D721Med (cell line): ENCODE measurements at regions not wholly inside any gene's neighbourhood (a gene's known extent, or its start where the extent isn't known, plus 50 kb on each side); places are given as distances from the start of the nearest gene placed in this dataset.
"Not testable (repeated sequence)": the region's sequence is repeated elsewhere in the genome, so short reads cannot be mapped to it uniquely, and the experiment has no call there.

Experiments used
- DNase-seq: peaks from one replicate; pipeline ENCODE4 v3.0.0; 2011; ENCODE audit warnings: low spot score; ENCODE audit not compliant: insufficient read length
- FAIRE-seq: peaks from 2 replicates; lab custom pipeline; 2011; peaks lifted over from hg19 to GRCh38; lab: Jason Lieb, UNC
- TF ChIP-seq, protein P1 (sequence below): IDR thresholded peaks from 2 replicates; pipeline ENCODE4 v1.5.1; 2012; ENCODE audit warnings: mild to moderate bottlenecking, control low read depth; ENCODE audit not compliant: insufficient read depth; ENCODE audit errors: missing control alignments

DNA sequence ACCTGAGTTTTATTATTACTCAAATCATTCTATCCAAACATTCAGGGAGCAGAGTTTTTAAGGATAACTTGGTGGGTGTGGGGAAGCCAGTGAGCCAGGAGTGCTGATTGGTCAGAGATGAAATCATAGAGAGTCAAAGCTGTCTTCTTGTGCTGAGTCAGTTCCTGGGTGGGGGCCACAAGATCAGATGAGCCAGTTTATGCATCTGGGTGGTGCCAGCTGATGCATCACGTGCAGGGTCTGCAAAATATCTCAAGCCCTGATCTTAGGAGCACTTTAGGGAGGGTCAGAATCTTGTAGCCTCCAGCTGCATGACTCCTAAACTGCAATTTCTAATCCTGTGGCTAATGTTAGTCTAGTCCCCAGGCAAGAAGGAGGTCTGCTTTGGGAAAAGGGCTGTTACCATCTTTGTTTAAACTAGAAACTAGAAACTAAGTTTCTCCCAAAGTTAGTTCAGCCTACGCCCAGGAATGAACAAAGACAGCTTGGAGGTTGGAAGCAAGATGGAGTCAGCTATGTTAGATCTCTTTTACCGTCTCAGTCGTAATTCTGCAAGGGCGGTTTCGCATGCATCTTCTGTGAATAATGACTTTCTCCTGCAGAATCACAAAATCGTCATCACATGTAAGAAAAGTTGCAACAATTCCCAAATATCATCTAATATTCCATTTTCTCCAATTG lies 97.5 kb downstream of the ZNF664 start:
- not testable (repeated sequence) for DNase-seq, FAIRE-seq

DNA sequence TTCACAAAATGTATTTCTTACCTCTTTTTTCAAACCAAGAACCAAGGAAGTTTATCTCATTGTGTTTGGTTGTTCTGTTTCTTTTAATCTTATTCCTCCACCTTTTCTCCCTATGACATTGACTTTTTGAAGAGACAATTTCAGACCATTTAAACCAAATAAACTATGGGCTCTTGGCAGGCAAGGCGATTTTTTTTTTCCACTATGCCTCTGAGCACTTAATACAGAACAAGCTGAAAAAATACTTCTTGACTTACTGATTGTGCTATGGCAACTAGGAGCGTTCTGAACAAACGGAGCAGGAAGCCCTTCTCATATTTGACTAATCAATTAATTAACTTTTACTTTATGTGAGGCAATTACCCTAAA lies 98.0 kb downstream of the ZNF664 start:
- TF ChIP-seq, protein P1, sequence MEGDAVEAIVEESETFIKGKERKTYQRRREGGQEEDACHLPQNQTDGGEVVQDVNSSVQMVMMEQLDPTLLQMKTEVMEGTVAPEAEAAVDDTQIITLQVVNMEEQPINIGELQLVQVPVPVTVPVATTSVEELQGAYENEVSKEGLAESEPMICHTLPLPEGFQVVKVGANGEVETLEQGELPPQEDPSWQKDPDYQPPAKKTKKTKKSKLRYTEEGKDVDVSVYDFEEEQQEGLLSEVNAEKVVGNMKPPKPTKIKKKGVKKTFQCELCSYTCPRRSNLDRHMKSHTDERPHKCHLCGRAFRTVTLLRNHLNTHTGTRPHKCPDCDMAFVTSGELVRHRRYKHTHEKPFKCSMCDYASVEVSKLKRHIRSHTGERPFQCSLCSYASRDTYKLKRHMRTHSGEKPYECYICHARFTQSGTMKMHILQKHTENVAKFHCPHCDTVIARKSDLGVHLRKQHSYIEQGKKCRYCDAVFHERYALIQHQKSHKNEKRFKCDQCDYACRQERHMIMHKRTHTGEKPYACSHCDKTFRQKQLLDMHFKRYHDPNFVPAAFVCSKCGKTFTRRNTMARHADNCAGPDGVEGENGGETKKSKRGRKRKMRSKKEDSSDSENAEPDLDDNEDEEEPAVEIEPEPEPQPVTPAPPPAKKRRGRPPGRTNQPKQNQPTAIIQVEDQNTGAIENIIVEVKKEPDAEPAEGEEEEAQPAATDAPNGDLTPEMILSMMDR: no peak
- DNase-seq: no peak
- FAIRE-seq: no peak

DNA sequence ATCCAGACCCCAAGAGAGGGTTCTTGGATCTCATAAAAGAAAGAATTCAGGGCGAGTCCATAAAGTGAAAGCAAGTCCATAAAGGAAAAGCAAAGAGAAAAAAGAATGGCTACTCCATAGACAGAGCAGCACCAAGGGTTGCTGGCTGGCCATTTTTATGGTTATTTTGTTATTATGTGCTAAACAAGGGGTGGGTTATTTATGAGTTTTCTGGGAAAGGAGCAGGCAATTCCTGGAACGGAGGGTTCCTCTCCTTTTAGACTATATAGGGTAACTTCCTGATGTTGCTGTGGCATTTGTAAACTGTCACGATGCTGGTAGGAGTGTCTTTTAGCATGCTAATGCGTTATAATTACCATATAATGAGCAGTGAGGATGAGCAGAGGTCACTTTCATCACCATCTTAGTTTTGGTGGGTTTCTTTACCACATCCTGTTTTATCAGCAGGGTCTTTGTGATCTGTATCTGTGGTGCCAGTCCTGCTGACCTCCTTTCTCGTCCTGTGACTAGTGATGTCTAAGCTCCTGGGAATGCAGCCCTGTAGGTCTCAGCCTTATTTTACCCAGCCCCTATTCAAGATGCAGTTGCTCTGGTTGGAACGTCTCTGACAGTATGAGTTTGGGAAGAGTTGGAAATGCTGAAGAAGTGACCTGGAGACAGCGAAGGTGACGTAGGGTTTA lies 100.5 kb downstream of the ZNF664 start:
- TF ChIP-seq, protein P1: no peak
- no peak for FAIRE-seq
- DNase-seq: no peak

DNA sequence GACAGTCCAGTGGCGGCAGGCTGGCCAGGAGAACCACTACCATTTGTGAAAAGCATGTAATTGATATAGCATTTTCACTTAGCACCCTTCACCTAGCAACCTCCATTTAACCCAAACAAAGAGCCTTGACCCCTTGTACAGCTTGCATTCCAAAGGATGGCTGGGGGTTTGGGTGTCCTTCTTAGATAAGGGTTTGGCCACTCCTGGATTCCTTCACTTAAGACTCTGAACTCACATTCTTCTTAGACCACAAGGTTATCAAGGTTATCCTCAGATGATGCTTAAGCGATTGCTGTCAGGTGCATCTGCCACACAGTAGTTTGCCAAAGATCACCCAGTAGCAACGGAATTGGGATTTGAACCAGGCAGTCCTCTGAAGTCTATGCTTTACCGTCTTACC lies 102.8 kb downstream of the ZNF664 start:
- TF ChIP-seq, protein P1: no peak
- FAIRE-seq: no peak
- no peak for DNase-seq

DNA sequence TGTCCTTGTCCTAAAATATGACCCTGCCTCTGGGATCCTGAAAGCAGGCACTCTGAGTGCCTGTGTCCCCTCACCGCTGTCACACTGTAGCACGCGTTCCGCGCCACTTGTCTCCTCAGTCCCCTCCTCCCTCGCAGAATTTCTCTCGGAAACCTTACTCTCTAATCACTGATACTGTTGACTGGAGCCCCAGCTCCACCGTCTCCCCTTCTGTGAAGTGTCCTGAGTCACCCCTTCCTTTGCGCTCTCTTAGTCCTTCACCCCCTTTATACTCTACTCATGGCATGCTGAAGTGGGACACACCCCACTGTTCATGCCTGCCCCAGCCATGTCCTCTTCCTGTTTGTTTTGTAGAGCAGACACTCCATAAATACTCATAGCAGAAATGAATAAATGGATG lies 104.7 kb downstream of the ZNF664 start:
- FAIRE-seq: no peak

DNA sequence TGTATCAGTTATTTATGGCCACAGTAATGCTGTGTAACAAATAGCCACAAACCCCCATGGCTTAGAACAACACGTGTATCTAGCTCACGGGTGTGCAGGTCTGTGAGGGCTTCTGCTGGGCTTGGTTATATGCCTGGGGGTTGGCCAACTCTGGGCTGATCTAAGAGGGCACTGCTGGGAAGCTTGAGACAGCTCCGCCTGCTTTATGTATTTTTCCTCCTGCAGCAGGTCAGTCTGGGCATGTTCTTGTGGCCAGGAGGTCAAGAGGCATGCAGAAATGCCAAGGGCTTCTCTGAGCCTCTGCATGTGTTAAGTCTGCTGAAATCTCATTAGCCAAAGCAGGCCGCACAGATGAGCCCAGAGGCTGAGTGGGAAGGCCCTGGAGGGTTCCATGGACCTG lies 105.8 kb downstream of the ZNF664 start:
- FAIRE-seq (no peak), DNase-seq (no peak)
- TF ChIP-seq, protein P1: no peak

More for the DNA sequence above, 104.7 kb downstream of the ZNF664 start:
- no peak for DNase-seq
- TF ChIP-seq, protein P1: no peak

DNA sequence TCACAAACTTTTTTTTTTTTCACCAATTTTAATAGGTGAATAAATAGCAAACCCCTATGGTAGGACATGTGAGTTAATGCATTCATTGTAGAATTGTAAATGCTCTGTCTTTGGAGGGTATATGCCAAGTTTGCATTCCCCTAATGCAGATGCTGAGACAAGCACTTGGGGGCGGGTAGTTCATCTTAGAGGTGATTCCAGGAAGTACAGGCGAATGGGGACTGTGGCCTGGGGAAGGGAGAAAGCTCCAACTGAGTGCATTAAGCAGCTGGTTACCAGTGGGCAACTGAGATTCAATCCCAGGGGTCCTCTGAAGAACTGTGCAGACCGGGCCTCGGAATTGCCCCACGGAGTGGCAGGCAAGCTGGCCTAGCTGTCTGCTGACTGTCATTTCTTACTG lies 107.6 kb downstream of the ZNF664 start:
- DNase-seq (no peak), FAIRE-seq (no peak)
- TF ChIP-seq, protein P1: no peak

DNA sequence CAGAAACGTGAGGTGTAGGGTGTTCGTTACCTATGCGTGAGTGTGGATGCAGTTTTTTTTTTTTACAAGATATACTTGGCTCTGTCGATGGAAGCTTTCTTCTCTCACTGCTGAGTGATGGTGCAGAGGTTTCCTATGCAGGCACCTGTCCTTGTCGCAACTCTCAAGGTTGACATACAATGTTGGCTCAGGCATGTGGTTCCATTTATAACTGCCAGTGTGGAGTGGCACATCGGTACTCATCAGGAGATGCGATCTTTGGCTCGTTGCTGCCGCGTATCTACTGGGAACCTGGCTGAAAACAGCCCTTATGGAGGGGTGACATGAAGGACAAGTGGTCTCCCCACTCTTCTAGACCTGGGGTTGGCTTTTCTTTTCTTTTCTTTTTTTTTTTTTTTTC lies 109.0 kb downstream of the ZNF664 start:
- TF ChIP-seq, protein P1: no peak
- FAIRE-seq (no peak), DNase-seq (no peak)
